NCI-H748 (cell line): ENCODE measurements at regions not wholly inside any gene's neighbourhood (a gene's known extent, or its start where the extent isn't known, plus 50 kb on each side); places are given as distances from the start of the nearest gene placed in this dataset.

Experiments used
- DNase-seq: peaks from one replicate; lab custom pipeline; 2025; ENCODE audit not compliant: unreplicated experiment; lab: John Stamatoyannopoulos, UW

DNA sequence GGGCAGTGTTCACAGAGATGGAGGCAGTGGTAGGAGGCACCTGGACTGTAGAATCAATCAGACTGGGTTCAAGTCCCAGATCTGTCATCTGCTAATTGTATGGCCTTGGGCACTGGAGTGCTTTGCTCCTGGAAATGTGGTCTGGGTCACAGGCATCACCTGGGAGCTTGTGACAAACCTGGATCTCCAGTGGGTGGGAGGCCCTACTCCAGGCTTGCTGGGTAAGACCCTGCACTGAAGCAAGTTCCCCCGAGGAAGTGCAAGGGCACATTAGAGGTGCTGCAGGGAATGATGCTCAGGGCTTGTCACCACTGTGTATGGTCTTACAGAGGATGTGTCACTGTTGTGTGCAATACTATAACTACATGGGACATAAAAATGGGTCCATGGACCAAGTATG lies 220.5 kb upstream of the ID2 start:
- DNase-seq = no peak

GRCh38 chr2:8462280-8462679 lies 219.6 kb upstream of the ID2 start:
- no peak for DNase-seq

DNA sequence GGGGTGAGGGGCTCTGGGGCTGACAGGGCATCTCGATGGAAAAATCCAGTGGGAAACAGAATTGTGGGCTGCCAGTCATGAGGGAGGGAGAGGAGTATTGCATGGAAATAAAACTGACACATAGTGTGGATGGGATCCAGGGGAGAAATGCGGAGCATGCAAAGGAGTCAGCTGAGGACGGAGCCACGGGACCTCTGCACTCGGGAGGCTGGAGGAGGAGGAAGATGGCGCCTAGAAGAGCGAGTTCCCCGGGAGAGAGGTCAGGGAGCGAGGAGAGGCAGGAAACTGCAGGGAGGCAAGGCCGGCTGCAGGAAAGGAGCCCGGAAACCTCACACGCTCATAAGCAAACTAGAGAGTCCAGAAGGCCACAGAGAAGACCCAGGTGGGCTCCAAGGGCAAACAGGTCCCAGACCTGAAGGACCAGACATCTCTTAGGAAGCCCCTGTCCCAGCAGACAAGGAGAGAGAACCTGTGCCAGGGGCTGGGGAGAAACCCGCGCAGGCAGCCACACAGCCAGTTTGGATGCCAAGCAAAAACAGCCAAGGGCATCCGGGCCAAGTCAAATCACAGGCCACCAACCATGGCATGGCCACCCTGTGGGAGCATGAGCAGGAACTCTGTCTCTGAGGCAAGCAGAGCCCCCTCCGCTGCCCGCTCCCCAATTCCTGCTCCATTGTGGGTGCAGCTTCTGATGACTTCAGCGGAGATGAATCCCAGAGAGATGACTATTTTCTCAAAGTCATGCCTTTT lies 218.8 kb upstream of the ID2 start:
- no peak for DNase-seq

- no peak for DNase-seq
Measured at GRCh38 chr2:8465560-8465959, 216.3 kb upstream of the ID2 start.

DNA sequence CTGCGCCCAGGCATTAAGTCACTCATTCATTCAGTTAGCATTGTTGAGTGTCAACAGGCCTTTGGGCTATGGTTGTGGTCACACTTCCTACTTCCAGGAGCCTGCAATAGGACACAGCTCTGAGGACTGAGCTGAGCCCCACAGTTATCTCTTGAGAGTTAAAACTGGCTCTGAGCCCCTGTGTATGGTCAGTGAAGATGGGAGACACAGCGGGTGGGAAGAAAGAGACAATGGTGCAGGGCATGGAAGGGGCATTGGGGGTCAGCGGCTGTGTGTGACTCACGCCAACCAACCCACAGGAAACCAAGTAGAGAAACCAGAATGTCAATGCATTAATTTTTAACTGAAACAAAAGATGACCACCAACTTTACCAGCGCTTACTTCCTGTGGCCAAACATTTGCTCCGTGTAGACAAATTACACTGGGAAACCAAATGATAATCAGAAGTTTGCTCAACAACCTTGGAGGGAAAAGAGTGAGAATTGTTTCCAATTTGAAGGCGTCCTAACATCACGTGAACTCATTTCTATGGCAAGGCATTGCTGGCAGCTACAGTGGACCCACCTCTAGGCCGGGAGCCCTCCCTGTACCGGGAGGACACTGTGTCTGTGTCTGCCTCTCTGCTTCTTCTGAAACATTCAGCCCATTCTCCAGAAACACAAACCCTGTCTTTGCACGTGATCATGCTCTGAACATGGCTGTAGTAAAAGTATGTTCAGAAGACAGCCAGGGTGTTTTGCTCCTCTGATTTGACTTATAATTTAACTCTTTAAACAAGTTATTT lies 212.0 kb upstream of the ID2 start:
- no peak for DNase-seq

GRCh38 chr2:8472545-8473323 lies 209.1 kb upstream of the ID2 start:
- no peak for DNase-seq

- peak; percentile 93 for DNase-seq
Measured at GRCh38 chr2:8475349-8476031, 206.4 kb upstream of the ID2 start.

DNA sequence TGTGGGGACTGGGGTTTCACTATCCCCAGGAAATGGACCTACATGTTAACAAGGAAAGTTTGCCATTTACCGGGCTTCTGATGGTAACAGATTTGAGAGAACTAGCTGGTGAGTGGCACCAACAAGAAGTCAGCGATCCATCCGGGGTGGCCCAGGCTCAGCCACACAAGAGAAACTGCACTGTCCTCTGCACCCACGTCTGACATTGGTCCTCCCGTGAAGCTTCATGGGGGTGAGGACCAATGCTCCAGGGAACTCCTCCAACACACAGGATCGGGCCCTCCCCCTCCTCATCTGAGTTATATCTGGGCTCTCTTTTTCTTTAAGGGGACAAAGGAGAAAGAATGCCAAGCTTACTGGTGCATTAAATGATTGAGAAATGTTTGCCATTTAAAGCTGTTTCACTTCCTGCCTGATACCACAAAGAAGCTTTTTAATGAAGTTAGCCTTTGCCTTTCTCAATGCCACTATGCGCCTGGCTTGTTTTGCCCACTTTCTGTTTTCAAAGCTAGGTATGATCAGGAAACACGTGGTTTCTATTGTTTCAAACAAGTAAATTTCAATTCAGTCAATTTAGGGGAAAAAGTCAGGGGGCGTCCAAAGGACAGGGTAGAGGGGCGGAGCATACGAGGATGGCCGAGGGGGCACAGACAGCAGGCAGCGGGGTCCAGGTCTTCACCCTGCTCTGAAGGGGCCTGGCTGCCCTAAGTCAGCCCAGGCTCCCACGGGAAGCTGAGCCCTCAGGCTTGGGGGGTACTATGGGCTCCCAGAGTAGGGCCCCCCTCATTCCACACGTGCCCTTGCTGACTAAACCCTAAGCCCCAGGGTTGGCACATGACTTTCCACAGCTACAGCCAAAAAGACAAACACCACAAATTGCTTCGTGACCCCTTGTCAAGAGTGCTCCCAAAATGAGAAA lies 204.0 kb upstream of the ID2 start:
- no peak for DNase-seq

DNA sequence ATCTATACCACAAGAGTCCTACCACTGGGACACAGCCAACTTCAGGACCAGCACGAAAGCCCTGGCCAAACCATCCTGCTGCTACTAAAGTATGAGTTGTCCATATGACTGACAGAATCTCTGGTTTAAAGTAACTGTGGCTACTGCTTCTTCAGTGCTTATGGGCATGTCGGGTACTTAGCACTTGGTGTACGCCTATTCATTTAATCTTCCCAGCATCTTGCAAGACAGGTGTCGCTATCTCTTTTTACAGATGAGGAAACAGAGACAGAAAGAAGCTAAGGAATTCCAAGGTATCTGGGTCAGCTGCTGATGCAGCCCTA lies 203.4 kb upstream of the ID2 start:
- DNase-seq = no peak

- no peak for DNase-seq
Measured at GRCh38 chr2:8479298-8479697, 202.6 kb upstream of the ID2 start.

DNA sequence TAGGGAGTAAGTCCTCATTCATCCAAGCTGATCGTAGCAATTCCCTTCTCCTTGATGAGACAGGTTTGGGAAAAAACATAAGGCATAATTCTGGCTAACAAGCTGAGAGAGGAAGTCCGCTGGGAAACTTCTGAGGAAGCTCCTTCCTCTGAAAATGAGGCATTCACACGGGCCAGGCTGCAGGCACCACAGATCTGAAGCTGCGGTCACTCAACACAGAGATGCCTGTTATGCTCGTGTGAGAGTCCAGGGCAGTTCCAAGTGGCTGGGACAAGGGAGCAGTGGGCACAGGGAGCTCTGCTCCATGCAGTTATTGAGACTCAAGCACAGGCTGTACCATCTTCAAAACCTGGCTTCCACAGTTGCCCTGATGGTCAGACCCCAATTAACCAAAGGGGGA lies 200.9 kb upstream of the ID2 start:
- DNase-seq = no peak

DNA sequence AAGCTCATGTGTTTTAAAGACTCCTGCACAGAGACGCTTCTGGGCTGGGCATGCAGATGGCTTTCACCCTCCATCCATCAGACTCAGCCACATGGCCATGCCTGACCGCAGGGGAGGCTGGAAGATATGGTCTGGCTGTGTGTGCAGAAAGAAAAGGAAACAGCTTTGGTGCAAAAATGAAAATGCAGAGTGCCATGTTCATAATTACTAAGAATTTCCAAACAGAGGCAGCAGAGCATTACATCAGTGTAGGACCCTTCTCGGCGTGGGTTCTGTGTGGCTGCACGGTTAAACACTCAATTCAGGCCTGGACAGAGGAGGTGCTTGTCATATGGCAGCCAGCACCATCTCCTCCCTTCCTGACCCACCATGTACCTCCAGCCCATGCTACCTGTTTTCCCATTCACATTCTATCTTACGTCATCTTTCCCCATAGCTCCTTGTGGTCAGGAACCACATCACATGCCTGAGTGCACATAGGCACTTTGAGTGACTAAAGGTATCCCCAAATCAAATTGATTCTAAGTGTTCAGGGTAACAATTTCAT lies 200.3 kb upstream of the ID2 start:
- no peak for DNase-seq

DNA sequence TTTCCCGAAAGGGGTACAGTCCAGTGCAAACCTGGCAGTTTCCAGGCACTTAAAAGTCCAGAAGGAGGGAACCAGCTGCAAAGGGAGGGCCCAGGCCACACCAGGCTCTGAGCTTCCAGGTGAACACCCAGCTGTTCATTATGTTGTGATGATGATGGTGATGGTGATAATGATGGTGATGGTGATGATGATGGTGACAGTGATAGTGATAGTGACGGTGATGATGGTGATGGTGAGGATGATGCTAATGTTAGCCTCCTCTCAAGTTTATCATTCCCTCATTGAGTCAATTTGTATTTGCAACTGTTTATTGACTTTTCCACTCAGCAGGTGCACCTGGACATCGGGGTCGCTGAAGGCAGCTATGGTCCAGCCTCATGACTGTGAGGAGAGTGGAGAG lies 199.4 kb upstream of the ID2 start:
- peak; percentile 34 for DNase-seq

DNA sequence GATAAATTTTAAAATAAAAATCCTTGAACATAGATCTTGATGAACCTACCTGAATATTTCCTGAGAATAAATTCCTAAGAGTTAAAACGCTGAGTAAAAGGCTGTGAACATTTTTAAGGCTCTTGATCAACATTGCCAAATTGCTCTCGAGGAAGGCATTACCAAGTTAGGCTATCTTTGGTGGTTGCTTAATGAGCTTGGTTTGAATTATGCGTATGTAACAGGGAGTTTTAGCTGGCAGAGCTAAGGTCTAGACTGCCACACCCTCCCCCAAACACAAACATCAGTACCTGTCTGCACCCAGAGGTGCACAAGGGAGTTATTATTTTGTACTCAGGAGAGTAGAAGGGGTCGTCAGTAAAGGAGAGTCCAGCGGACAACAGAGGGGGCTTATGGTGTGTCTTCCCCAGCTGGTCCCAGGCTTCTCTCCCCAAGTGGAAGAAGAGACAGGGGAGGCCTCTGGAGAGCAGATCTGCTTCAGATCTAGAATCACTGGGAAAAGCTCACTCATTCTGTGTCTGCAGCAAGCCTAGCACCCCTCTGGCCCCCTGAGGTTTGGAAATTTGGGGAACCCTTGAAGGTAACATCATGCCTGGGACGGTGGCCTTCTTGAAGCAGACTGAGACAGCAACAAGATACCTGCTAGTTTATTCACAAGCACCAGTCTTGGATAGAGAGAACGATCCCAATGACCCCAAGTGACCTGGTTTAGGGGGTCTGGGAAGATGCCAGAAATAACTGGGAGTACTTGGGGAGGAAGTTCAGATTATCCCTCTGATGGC lies 197.2 kb upstream of the ID2 start:
- DNase-seq = no peak

DNA sequence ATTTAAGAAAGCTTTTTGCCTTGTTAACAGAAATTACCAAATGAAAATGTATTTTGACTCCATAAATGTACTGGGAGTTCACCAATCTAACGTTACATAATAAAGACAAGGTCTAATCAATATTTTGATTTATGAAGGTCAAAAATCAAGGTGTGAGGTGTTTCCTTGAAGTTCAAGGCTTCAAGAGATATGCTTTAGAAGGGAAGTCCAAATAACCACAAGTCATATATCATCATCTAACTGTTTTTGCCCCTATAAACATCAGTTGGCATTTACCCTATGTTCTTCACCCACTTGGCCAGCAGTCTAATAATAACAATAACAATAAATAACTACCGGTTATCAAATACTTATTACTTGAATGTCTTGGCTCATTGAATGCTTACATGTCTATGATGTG lies 196.1 kb upstream of the ID2 start:
- no peak for DNase-seq

DNA sequence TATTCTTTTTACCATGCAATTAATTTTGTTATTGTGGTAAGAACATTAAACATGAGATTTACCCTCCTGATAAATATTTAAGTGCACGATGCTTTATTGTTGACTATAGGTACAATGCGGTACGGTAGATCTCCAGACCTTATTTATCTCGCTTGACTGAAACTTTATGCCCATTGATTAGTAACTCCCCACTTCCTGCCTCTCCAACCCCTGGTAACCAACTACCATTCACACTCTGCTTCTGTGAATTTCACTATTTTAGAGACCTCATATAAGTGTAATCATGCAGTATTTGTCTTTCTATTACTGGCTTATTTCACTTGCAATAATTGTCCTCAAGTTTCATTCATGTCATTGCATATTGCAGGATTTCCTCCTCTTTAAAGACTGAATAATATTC lies 195.7 kb upstream of the ID2 start:
- no peak for DNase-seq

- no peak for DNase-seq
Measured at GRCh38 chr2:8487461-8487932, 194.4 kb upstream of the ID2 start.

- DNase-seq = no peak
Measured at GRCh38 chr2:8488001-8488738, 193.7 kb upstream of the ID2 start.

GRCh38 chr2:8489221-8489620 lies 192.6 kb upstream of the ID2 start:
- DNase-seq = no peak
